22Rv1 (cell line): ENCODE measurements at regions not wholly inside any gene's neighbourhood (a gene's known extent, or its start where the extent isn't known, plus 50 kb on each side); places are given as distances from the start of the nearest gene placed in this dataset.

Source experiments
- CTCF ChIP-seq: fragments of 450-650 bp; IDR thresholded peaks from 2 replicates; pipeline ENCODE4 v1.5.1; 2017; ENCODE audit warnings: mild to moderate bottlenecking
- ZFX ChIP-seq: fragments of 450-650 bp; IDR thresholded peaks from 2 replicates; pipeline ENCODE4 v1.6.1; 2017; ENCODE audit warnings: antibody characterized with exemption, borderline replicate concordance

- TF ChIP-seq CTCF (no peak), ZFX (no peak)
Measured at GRCh38 chr4:71872767-71873415, 89.0 kb upstream of the GC start.
